ENCODE measurements at regions not wholly inside any gene's neighbourhood (a gene's known extent, or its start where the extent isn't known, plus 50 kb on each side); places are given as distances from the start of the nearest gene placed in this dataset.
A peak's percentile ranks its signal among the peaks of the same experiment; 100 is the strongest.

GRCh38 chr13:70908795-70909194 is 800.5 kb upstream of the KLHL1 start:
- Histone ChIP-seq H3K4me3 (ENCODE audit: low read length) (no peak overlapping the region), H3K9ac (ENCODE audit: extremely low read depth, low read length, poor library complexity, severe bottlenecking) (no peak overlapping the region), H3K27me3 (ENCODE audit: control insufficient read depth, insufficient read depth, low read length, poor library complexity, severe bottlenecking) (no peaks in the 10 kb centered on the region), H3K4me1 (ENCODE audit: control insufficient read depth, insufficient read depth, low read length) (peaks cover 3% of the 10 kb centered on the region), H3K9me3 (ENCODE audit: control insufficient read depth, low read length) (no peaks in the 10 kb centered on the region), H3K27ac (ENCODE audit: low read depth, low read length) (no peak overlapping the region), H3K36me3 (ENCODE audit: control insufficient read depth, insufficient read depth, low read length) (no peaks in the 10 kb centered on the region)
- no peak overlapping the region for H3K27ac Mint-ChIP-seq
- H3K36me3 Mint-ChIP-seq (ENCODE audit: low read depth), result no peaks in the 10 kb centered on the region
- H3K9me3 Mint-ChIP-seq, result no peaks in the 10 kb centered on the region
- H3K27me3 Mint-ChIP-seq (ENCODE audit: insufficient read depth), result no peaks in the 10 kb centered on the region
- 89 to 95% methylated on average over 3 of the region's 3 CpGs for WGBS, 2 experiments (ENCODE audit: insufficient coverage in 1 of 2, insufficient read length in 1 of 2)
- no peak overlapping the region for H3K4me3 Mint-ChIP-seq
- no peak for TF ChIP-seq CTCF (conservative IDR thresholded peaks at IDR 0.05)
- peaks cover 12% of the 10 kb centered on the region for H3K4me1 Mint-ChIP-seq
- DNase-seq, result no peak

GRCh38 chr13:70905035-70905434 is 796.8 kb upstream of the KLHL1 start:
- H3K36me3 Mint-ChIP-seq (ENCODE audit: low read depth), result no peaks in the 10 kb centered on the region
- H3K9me3 Mint-ChIP-seq, result no peaks in the 10 kb centered on the region
- peaks cover 12% of the 10 kb centered on the region for H3K4me1 Mint-ChIP-seq
- WGBS, 2 experiments (ENCODE audit: insufficient coverage in 1 of 2, insufficient read length in 1 of 2), result 96% methylated on average over 2 of the region's 2 CpGs; no CpG with 5 or more reads in 1 of the 2 experiments
- DNase-seq, result no peak
- H3K27me3 ChIP-seq (ENCODE audit: control insufficient read depth, insufficient read depth, low read length, poor library complexity, severe bottlenecking), result no peaks in the 10 kb centered on the region
- no peak overlapping the region for H3K4me3 ChIP-seq (ENCODE audit: low read length)
- no peak overlapping the region for H3K27ac Mint-ChIP-seq
- no peak overlapping the region for H3K4me3 Mint-ChIP-seq
- TF ChIP-seq CTCF (conservative IDR thresholded peaks at IDR 0.05), result no peak
- H3K27me3 Mint-ChIP-seq (ENCODE audit: insufficient read depth), result no peaks in the 10 kb centered on the region
- H3K9me3 ChIP-seq (ENCODE audit: control insufficient read depth, low read length), result no peaks in the 10 kb centered on the region
- peaks cover 3% of the 10 kb centered on the region for H3K4me1 ChIP-seq (ENCODE audit: control insufficient read depth, insufficient read depth, low read length)
- H3K36me3 ChIP-seq (ENCODE audit: control insufficient read depth, insufficient read depth, low read length), result no peaks in the 10 kb centered on the region
- no peak overlapping the region for H3K9ac ChIP-seq (ENCODE audit: extremely low read depth, low read length, poor library complexity, severe bottlenecking)
- H3K27ac ChIP-seq (ENCODE audit: low read depth, low read length), result peak overlapping the region; percentile 49

GRCh38 chr13:70896136-70896535 is 787.9 kb upstream of the KLHL1 start:
- Mint-ChIP-seq H3K27ac (no peak overlapping the region), H3K9me3 (no peaks in the 10 kb centered on the region), H3K36me3 (ENCODE audit: low read depth) (no peaks in the 10 kb centered on the region), H3K4me1 (no peaks in the 10 kb centered on the region), H3K4me3 (no peak overlapping the region), H3K27me3 (ENCODE audit: insufficient read depth) (no peaks in the 10 kb centered on the region)
- Histone ChIP-seq H3K9ac (ENCODE audit: extremely low read depth, low read length, poor library complexity, severe bottlenecking) (no peak overlapping the region), H3K27me3 (ENCODE audit: control insufficient read depth, insufficient read depth, low read length, poor library complexity, severe bottlenecking) (no peaks in the 10 kb centered on the region), H3K27ac (ENCODE audit: low read depth, low read length) (no peak overlapping the region), H3K36me3 (ENCODE audit: control insufficient read depth, insufficient read depth, low read length) (no peaks in the 10 kb centered on the region), H3K4me3 (ENCODE audit: low read length) (no peak overlapping the region), H3K4me1 (ENCODE audit: control insufficient read depth, insufficient read depth, low read length) (no peaks in the 10 kb centered on the region), H3K9me3 (ENCODE audit: control insufficient read depth, low read length) (no peaks in the 10 kb centered on the region)
- no peak for TF ChIP-seq CTCF (conservative IDR thresholded peaks at IDR 0.05)
- no peak for DNase-seq

Measured in endodermal cell (in vitro differentiated cells).